ENCODE measurements at regions not wholly inside any gene's neighbourhood (a gene's known extent, or its start where the extent isn't known, plus 50 kb on each side); places are given as distances from the start of the nearest gene placed in this dataset.

- no peak for TF ChIP-seq CTCF (IDR thresholded peaks at IDR 0.05)
- no peak for TF ChIP-seq EP300 (IDR thresholded peaks at IDR 0.05)
- no peak for TF ChIP-seq POLR2A (IDR thresholded peaks at IDR 0.05)
Measured at GRCh38 chr12:111212814-111213456, 156.0 kb downstream of the PHETA1 start.

All from ovary (tissue), 3 donors.